GM18870 (cell line): ENCODE measurements at regions not wholly inside any gene's neighbourhood (a gene's known extent, or its start where the extent isn't known, plus 50 kb on each side); places are given as distances from the start of the nearest gene placed in this dataset.
"Not testable (repeated sequence)": the region's sequence is repeated elsewhere in the genome, so short reads cannot be mapped to it uniquely, and the experiment has no call there.

ENCODE experiments used
- ATAC-seq: cut with Tn5 transposase; IDR thresholded peaks from one replicate; pipeline ENCODE4 v1.9.1; 2021; ENCODE audit warnings: moderate library complexity; ENCODE audit not compliant: unreplicated experiment

GRCh38 chr9:1535599-1535998 lies 479.5 kb upstream of the SMARCA2 start:
- no peak for ATAC-seq

- ATAC-seq: peak; percentile 82
Measured at GRCh38 chr9:1536522-1537170, 478.5 kb upstream of the SMARCA2 start.

GRCh38 chr9:1538301-1538700 lies 476.8 kb upstream of the SMARCA2 start:
- no peak for ATAC-seq

- ATAC-seq: no peak
Measured at GRCh38 chr9:1539216-1539615, 475.9 kb upstream of the SMARCA2 start.

- no peak for ATAC-seq
Measured at GRCh38 chr9:1550636-1551035, 464.5 kb upstream of the SMARCA2 start.

GRCh38 chr9:1554081-1555035 lies 460.8 kb upstream of the SMARCA2 start:
- ATAC-seq: peak; percentile 75

GRCh38 chr9:1558666-1559065 lies 456.5 kb upstream of the SMARCA2 start:
- ATAC-seq: not testable (repeated sequence)

GRCh38 chr9:1575939-1576338 lies 439.2 kb upstream of the SMARCA2 start:
- ATAC-seq: no peak

GRCh38 chr9:1580215-1580614 lies 434.9 kb upstream of the SMARCA2 start:
- peak; percentile 91 for ATAC-seq

GRCh38 chr9:1581926-1582325 lies 433.2 kb upstream of the SMARCA2 start:
- ATAC-seq: no peak

GRCh38 chr9:1591310-1591709 lies 423.8 kb upstream of the SMARCA2 start:
- ATAC-seq: no peak

- ATAC-seq: no peak
Measured at GRCh38 chr9:1598270-1598669, 416.9 kb upstream of the SMARCA2 start.

- ATAC-seq: no peak
Measured at GRCh38 chr9:1599961-1600360, 415.2 kb upstream of the SMARCA2 start.

GRCh38 chr9:1604942-1605560 lies 410.1 kb upstream of the SMARCA2 start:
- ATAC-seq: no peak

GRCh38 chr9:1606253-1606652 lies 408.9 kb upstream of the SMARCA2 start:
- no peak for ATAC-seq

- no peak for ATAC-seq
Measured at GRCh38 chr9:1612886-1613285, 402.3 kb upstream of the SMARCA2 start.

GRCh38 chr9:1617419-1617818 lies 397.7 kb upstream of the SMARCA2 start:
- no peak for ATAC-seq

GRCh38 chr9:1619915-1620710 lies 395.0 kb upstream of the SMARCA2 start:
- ATAC-seq: no peak

- ATAC-seq: no peak
Measured at GRCh38 chr9:1637401-1637800, 377.7 kb upstream of the SMARCA2 start.

- ATAC-seq: no peak
Measured at GRCh38 chr9:1639166-1639565, 376.0 kb upstream of the SMARCA2 start.

GRCh38 chr9:1647776-1648175 lies 367.4 kb upstream of the SMARCA2 start:
- no peak for ATAC-seq
